ENCODE measurements at regions not wholly inside any gene's neighbourhood (a gene's known extent, or its start where the extent isn't known, plus 50 kb on each side); places are given as distances from the start of the nearest gene placed in this dataset.
"Not testable (repeated sequence)": the region's sequence is repeated elsewhere in the genome, so short reads cannot be mapped to it uniquely, and the experiment has no call there.

DNA sequence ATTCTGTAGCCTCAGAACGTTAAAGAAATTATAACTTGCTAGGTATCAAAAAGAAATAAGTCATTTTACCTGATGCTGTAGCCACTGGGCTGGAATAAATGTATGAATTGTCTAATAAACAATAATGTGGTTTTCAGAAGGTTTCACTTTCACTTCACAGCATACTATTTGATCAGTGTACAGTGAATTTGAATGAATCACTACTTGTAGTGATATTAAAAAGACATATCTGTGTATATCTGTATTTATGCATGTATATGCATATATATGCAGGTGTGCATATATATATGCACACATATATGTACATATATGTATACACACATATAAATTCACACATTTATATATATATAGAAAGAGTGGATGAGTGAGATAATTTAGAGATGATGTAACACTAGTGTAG, 440.0 kb upstream of the PCDH10 start:
- no peak for DNase-seq

DNA sequence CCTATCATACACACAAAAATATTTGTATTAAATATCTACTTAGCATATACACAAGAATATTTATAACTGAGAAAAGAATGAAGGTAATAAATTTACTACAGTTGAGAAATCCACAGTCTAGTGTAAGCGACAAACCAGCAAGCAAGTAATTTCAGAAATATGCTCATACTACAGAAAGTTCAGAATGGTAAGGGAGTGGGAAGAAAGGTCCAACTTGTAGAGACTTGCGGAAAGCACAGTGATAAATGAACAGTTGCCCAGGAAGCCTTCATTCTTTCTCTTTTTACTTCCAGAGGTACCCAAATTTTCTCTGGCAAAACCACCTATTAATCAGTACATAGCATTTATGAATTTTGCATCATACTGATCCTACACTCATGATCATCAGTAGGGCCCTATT, 438.1 kb upstream of the PCDH10 start:
- DNase-seq = no peak

DNA sequence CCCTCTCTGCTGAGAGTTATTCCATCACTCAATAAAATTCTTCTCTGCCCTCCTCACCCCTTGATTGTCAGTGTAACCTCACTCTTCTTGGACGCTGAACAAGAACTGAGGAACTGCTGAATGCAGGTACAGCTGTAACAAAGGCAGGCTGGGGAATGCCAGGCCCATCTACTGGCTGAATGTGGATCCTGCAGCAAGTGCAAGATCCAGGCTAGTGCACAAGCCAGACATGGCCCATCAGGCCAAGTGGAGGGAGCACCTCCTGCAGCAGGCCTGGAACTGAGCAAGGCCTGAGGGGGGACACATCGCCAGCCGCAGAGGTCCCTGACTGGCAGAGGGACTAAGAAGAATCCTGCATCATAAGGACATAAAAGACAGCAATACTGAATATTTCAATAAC, 411.8 kb upstream of the PCDH10 start:
- no peak for DNase-seq

DNA sequence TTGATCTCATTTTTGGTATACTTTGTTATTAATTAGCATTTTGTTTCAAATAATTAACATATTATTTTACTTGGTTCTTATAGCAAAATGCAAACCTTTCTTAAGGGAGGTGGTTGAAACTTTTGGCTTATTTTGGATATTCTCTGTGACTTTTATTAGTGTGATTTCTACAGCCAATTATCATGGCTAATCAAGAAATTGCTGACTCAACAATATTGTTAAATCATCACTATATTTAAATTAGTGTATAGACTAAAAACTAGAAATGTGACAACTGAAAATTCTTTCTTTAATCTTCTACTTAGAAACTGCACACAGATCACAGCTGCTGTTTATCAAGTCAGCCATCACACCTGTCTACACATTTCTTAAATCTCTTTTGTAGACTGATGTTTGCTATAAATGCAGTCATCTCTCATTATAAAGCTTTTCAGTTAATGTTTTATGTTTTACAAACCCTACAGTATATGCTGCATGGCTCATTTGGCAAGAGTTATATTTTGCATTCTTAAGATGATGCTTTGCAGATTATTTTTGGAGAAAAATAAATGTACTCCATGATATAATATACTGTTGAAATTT, 389.8 kb upstream of the PCDH10 start:
- DNase-seq = no peak

DNA sequence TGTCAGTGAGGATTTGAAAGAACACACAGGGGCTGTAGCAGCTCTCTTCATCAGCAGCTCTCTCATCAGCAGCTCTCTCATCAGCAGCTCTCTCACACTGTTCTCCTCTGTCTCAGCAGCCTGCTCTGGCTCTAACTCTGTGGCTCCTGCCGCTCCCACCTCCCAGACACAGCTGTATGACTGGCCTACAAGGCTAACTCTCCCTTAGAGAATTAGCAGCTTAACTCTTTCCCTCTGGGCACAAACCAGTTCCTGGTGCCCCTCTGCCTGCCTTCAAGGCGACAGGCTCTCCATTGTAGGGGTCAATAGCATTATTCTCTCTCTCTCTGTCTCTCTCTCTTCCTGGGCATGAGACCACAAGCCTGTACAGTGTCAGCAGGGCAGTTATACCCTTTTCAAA, 385.6 kb upstream of the PCDH10 start:
- DNase-seq = no peak

DNA sequence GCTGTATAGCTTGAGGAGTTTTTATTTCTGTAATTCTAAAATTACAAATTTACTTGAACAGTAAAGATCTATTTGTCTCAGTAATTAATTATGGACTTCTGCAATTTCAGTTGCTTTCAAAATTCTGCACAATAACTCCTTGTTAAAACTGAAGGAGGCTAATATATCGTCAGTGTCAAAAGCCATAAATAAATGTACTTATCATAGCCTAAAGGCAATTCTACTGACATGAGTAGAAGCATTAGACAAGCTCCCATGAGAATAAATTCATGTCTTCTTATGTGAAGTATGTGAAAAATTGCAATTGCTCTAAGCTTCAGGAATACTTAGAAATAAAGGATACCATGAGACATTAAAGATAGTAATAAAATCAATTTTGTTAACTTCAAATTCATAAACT, 381.2 kb upstream of the PCDH10 start:
- no peak for DNase-seq

DNA sequence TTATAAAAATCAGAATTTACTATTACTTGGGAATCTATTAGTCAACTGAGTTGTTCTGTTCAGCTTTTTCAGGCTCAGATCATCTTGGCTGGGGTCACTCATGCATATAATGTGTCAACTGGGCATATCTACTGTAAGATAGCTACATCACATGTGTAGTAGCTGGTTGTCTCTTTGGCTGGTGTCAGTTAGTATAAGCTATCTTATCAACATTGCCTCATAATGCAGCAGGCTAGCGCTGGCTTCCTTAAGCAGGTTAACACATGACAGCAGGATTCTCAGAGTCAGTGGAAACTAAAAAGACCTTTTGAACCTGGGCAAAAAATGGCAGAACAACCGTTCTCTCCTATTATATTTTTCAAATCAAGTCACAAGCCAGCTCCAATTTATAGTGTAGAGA, 378.3 kb upstream of the PCDH10 start:
- no peak for DNase-seq

DNA sequence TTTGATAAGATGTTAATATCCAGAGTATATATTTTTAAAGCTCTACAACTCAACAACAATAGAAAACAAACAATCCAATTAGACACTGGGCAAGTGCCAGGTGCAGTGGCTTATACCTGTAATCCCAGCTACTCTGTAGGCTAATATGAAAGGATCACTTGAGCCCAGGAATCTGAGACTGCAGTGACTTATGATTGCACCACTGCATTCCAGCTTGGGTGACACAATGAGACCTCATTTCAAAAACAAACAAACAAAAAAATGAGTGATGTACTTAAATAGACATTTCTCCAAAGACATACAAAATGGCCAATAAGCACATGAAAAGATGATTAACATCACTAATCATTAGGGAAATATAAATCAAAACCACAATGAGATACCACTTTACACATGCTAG, 356.8 kb upstream of the PCDH10 start:
- DNase-seq = no peak

DNA sequence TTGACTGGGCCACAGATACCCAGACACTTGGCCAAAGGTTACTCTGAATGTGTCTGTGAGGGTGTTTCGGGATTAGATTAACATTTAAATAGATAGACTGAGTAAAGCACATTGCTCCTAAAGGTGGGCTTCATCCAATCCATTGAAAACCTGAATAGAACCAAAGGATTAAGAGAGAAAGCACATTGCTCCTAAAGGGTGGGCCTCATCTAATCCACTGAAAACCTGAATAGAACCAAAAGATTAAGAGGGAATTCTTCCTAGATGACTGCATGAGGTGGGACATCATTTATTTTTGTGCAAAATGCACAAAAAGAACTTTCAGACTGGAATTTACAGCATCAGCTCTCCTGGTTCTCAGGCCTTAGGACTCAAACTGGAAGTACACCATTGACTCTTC, 351.2 kb upstream of the PCDH10 start:
- no peak for DNase-seq

DNA sequence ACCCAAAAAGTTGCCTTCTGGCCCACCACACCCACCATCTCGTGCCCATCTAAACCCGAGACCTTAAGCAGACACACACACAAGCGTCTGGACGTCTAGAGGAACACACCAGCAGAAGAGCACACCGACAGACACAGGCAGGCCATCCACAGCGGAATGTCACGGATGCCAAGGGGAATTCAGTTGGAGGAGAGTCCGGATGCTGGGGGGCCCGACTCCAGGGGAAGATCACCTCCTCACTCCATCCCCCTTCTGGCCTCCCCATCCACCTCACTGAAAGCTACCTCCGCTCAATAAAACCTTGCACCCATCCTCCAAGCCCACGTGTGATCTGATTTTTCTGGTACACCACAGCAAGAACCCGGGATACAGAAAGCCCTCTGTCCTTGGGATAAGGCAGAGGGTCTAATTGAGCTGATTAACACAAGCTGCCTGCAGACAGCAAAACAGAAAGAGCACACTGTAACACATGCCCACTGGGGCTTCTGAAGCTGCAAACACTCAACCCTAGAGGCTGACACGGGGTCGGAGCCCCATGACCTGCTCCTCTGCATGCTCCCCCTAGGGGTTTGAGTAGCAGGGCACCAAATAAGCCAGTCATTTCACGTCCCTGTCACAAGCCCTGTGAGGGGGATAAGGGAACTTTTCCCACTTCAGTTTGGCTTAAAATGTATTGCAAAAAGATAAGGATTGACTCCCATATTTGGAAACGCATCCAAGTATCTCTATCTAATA, 339.6 kb upstream of the PCDH10 start:
- no peak for DNase-seq

DNA sequence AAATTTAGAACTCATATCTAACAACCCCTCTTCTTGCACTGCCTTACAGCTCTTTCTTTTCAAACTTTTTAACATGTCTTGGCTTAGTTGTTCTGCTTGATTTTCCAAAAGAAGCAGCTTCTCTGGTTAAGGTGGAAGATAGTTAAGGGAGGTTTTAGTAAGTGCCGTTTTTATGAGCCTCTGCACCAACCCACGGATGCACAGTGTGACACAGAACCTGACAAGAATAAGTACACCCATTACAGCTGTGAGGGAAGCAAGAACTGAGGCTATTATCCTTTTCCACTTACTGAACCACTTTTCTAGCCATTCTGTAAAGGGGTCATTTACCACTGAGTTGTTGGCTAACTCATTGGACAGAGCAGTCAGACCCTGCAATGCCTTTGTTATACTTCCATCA, 336.0 kb upstream of the PCDH10 start:
- not testable (repeated sequence) for DNase-seq

DNA sequence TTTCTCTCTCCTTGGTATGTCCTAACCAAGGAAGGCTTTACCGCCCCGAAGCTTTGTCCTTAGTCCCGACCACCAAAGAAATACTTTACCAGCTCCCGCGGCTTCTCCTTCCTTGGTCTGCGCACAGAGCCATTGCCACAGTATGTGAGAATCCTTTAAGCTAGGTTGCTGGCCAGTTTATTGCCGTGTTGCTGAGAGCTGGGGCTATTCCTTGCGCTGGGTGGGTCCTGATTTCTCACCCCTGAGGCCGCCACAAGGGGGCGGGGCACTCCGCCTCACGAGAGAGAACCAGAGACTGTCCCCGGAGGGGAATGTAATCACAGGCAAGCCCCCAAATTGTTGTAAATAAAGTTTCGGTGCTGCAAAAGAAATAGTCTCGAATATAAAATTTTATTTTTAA, 331.0 kb upstream of the PCDH10 start:
- no peak for DNase-seq

DNA sequence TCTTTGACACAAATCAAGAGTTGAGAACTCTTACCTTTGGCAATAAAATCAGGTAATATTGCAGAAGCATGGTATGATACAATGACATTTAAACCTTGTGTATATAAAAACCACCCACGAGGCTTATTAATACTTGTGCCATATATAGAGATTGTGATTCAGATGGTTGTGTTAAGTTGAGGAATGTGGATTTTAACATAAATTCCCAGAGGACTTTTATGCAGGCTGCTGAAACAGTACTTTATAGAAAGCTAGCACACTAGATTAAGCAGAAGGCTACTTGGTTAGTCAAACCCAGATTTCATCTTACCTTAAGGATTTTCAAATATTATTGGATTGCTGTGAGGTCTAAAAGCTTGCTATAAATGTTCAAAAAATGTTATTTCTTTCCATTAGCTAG, 325.7 kb upstream of the PCDH10 start:
- DNase-seq = no peak

DNA sequence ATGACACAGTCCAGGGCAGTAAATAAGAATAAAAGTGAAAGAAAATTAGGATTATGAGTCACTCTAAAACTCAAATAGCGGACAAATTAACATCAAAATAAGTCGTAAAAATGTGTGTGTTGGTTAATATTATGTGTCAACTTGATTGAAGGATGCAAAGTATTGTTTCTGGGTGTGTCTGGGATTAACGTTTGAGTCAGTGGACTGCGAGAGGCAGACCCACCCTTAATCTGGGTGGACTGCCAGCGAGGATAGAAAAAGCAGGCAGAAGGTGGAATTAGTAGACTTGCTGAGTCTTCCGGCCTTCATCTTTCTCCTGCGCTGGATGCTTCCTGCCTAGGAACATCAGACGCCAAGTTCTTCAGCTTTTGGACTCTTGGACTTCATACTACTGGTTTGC, 324.3 kb upstream of the PCDH10 start:
- DNase-seq = no peak

DNA sequence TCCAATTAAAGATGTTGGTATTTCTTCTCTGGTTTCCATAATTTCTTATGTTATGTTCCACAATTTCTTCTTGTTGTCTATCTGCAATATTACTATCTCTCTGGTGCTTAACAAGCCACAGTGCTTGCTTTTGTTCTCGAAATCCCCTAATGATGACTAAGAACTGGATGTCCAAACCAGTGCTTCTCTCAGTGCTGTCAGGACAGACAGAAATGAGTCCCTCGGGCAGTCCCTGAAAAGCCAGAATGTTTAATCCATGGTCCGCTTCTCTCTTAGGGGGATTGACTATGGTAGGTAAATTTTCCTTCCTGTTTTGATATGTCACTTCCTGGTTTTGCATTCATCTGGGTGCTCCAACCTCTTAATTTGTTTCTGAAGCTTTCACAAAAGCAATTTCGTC, 321.6 kb upstream of the PCDH10 start:
- DNase-seq = no peak

DNA sequence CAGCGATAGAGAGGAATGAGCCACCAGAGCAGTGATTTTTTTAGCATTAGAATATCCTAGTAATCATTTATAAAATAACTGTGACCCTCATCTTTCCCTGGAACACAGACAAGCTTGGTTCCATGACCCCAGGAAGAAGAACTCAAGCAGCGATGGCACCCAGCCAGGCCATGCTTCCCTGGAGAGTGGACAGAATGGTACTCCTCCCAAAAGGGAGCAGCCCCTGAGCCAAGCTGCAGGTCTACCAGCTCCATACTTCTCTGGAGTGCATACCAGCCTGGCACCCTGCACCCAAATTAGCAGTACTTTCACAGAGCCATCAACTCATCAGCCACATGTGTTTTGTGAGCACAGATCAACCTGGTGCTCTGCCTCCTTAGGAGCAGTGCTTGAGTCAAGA, 310.9 kb upstream of the PCDH10 start:
- DNase-seq = no peak

DNA sequence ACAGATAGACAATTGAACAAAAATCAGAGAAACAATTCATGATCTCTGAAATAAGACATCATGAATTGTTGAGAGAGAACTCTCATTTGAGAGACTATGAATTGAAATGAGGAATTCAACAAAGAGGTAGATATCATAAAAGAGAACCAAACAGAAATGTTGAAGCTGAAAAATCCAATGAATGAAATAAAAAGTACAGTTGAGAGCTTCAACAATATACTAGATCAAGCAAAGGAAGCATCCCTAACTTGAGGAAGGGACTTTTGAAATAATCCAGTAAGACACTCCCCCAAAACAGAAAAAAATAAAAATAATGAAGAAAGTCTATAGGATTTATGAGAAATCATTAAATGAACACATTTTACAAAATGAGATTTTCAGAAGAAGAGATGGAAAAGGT, 310.0 kb upstream of the PCDH10 start:
- DNase-seq = no peak

DNA sequence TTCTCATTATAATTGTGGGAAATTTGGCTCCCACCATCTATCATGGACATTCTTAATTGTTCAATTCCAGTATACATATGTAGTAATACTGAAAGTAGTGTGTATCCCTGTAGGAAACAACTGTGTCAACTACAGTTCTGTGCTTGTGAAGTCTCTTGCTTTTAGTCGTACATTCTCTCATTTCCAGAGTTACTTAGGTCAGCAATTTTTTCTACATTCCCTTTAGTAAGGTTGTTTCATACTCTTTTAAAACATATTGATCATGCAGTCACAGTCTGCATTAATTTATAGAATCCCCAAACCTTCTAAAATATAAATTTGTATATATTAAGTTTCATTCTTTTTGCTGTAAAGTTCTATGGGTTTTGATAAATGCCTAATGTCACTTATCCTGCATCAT, 289.2 kb upstream of the PCDH10 start:
- no peak for DNase-seq

DNA sequence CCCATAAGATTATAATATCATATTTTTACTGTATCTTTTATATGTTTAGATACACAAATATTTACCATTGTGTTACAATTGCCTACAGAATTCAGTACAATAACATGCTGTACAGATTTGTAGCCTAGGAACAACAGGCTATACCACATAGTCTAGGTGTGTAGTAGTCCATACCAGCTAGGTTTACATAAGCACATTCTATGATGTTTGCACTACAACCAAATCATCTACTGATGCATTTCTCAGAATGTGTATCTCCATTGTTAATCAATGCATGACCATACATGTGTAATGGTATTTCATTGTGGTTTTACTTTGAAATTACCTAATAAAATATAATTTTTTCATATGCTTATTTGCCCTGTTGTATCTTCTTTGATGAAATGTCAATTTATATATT, 288.1 kb upstream of the PCDH10 start:
- DNase-seq = no peak

DNA sequence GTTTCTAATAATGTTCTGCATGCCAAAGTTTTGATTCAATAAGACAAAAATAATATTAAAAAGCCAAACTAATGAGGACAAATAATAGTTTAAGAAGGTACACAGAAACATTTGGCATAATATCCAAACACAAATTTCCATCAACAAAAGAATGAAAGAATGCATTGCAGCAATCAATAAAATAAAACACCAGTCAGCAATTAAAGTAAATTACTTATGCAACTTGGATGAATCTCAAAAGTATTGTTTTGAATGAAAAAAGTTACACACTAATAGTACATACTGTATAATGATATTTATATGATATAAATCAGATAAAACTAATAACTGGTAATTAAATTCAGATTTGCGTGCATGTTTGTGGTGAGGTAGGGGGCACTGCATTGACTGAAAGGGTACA, 285.5 kb upstream of the PCDH10 start:
- no peak for DNase-seq

DNA sequence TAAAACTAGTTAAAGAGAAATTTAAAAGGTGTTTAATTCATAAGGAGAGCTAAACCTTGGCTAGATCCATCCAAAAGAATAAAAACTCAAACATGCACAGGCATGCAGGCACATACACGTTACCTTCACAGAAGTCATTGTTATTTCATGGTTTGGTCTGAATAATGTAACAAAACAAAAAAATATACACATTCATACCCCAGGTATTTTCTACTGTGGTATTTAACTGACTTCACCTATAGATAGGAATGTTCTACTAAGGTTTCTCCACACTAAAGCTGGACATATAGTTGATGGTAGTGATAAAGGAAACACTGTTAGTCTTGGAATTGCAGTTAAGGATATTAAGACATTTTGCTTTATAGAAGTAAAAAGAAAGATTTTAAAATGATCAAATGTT, 283.6 kb upstream of the PCDH10 start:
- no peak for DNase-seq

DNA sequence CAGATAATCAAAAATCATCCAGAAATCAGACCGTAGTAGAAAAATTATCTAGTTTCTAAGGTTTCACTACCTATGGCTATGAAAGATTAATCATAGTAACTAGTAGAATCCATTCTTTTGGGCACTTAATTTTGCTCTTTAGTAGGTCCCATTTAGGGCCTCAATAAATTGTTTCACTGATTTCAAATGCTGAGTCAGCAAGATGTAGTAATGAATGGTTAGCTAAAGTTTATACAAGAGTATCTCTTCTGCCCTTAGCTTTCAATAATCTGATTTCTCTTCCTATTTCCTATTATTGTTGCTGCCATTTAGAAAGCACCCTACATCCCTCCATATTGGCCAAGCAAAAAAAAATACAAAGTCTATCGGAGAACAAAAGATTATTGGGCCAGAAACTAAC, 283.2 kb upstream of the PCDH10 start:
- DNase-seq = no peak

DNA sequence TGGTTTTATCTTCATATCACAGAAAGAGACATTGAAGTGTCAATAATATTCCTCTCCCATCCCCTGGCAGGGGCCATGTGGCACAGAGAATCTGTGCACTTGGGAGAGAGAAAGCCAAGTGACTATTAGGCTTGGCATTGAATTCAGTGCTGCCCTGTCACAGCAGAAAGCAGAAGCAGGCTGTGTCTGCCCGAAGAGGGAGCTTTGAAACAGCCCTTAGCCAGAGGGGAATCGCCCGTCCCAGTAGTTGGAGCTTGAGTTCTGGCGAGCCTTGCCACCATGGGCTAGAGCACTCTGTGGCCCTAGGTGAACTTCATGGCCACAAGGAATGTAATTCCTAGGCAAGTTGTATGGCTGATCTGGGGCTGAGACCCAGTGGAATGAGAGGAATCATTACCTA, 282.5 kb upstream of the PCDH10 start:
- DNase-seq = no peak

DNA sequence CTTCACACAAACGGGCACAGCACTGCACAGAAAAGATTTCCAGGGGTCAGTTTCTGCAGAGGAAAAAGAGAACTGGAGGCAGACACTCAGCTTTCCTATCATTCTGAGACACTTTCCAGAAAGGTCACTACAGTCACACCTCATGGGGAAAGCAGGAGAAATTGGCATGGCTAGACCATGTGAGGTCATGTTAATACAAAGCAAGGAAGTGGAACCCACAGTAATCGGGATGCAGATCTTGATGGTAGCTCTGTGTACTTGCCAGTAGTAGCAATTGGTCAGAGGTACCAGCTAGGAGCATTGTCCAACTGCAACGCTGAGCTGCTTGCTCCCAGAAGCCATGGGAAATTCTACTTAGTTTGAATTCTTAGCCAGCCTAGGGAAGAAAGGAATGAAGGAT, 255.3 kb upstream of the PCDH10 start:
- DNase-seq = no peak

DNA sequence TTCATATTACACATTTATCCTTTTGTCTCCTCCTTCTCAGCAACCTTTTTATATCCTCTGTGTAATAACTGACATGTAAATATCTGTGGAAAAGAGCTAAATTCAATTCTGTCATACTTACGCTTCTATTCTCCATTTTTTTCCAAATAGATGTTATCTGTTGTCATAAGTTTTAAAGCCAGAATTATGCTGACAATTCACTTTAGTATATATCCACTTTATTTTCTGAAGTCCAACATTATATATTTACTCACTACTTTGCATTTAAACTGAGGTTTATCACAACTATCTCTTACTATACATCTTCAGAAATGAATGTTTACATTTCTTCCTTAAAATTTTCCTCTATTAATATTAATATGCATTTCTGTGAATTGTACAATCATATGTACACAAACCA, 247.9 kb upstream of the PCDH10 start:
- no peak for DNase-seq
